ENCODE measurements at regions not wholly inside any gene's neighbourhood (a gene's known extent, or its start where the extent isn't known, plus 50 kb on each side); places are given as distances from the start of the nearest gene placed in this dataset.

DNA sequence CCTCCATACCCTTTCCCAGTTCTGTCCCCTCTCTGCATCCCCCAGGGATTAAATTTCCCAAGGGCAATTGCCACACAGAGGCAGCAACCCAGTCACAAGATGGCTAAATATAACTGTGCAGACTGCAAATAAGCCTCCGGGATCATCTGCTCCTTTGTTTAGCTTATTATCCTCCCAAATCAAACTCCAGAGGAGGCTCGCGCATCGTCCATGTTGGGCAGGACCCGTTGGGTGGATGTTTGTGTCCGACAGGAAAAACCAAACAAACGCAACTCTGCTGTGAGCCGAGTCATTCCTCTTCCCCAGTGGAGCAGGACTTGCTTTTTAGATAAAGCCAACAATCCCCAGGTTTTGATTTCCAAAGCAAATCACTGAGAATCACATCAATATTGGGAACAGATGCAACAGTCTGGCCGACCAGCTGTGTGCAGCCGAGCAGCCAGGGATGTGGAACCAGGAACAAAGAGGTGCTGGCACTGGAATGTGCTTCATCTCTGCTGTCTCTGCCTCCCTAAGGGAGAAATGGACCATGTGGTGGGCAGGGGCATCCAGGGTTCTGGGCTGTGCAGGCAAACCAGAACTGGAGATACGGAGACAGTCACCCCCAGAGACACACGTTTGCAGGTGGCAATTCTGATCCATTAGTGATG, 89.8 kb downstream of the PTTG1 start:
- DNase-seq, result no peak

All from hematopoietic multipotent progenitor cell treated with erythropoietin and hydrocortisone succinate and interleukin-3 and kit ligand, for 6 days (in vitro differentiated cells).